CD14-positive monocyte (primary cell): ENCODE measurements at regions not wholly inside any gene's neighbourhood (a gene's known extent, or its start where the extent isn't known, plus 50 kb on each side); places are given as distances from the start of the nearest gene placed in this dataset.

Source experiments
- DNase-seq, 3 donors: peaks; one replicate each; pipeline ENCODE4 v3.0.0-alpha.2; 2011 to 2022
- H2AFZ ChIP-seq: 2 replicates; pipeline ENCODE4 v1.6.0; 2012; ENCODE audit warnings: mild to moderate bottlenecking, low read depth, low read length, inconsistent platforms; ENCODE audit not compliant: insufficient read depth, poor library complexity, severe bottlenecking
- H3K27ac ChIP-seq, 2 donors: 1 replicate in 1 of 2; 2 replicates in 1 of 2; pipeline ENCODE4 v1.5.1; 2012 to 2013; ENCODE audit warnings: low read length in 2 of 2, control low read depth in 1 of 2, inconsistent platforms in 1 of 2, low read depth in 1 of 2, mild to moderate bottlenecking in 1 of 2
- H3K27me3 ChIP-seq, 2 donors: one replicate each; pipeline versions ENCODE4 v1.6.0 to v1.6.1; 2011 to 2013; ENCODE audit warnings: low read length in 2 of 2; ENCODE audit not compliant: control insufficient read depth in 2 of 2, insufficient read depth in 2 of 2
- H3K36me3 ChIP-seq, 2 donors: replicated peaks in 1 of 2; 1 replicate in 1 of 2; 2 replicates in 1 of 2; pipeline versions ENCODE4 v1.5.1 to v1.6.1; 2012 to 2013; ENCODE audit warnings: low read length in 2 of 2, control low read depth in 1 of 2, inconsistent platforms in 1 of 2, mild to moderate bottlenecking in 1 of 2; ENCODE audit not compliant: insufficient read depth in 2 of 2, control insufficient read depth in 1 of 2
- H3K4me1 ChIP-seq, 2 donors: 1 replicate in 1 of 2; 2 replicates in 1 of 2; pipeline versions ENCODE4 v1.5.1 to v1.6.1; 2012 to 2013; ENCODE audit warnings: low read length in 2 of 2, control low read depth in 1 of 2, inconsistent platforms in 1 of 2, mild to moderate bottlenecking in 1 of 2, moderate library complexity in 1 of 2; ENCODE audit not compliant: insufficient read depth in 2 of 2, control insufficient read depth in 1 of 2
- H3K4me2 ChIP-seq: replicated peaks from 2 replicates; pipeline ENCODE3; 2012; ENCODE audit warnings: low read length, moderate library complexity, mild to moderate bottlenecking; ENCODE audit not compliant: poor library complexity, severe bottlenecking; ENCODE audit errors: extremely low read depth
- H3K4me3 ChIP-seq, 3 experiments: fragments of 200-600 bp in 1 of 3; sonication (generic) in 1 of 3; replicated peaks in 1 of 3; 1 replicate in 2 of 3; 2 replicates in 1 of 3; pipeline ENCODE4 v1.5.1; 2011 to 2013; ENCODE audit warnings: low read length in 3 of 3, mild to moderate bottlenecking in 3 of 3, control low read depth in 2 of 3, low read depth in 2 of 3, inconsistent platforms in 1 of 3, moderate library complexity in 1 of 3
- H3K79me2 ChIP-seq: 2 replicates; pipeline ENCODE4 v1.6.0; 2012; ENCODE audit warnings: mild to moderate bottlenecking, control low read depth, inconsistent platforms, low read length, moderate library complexity; ENCODE audit not compliant: insufficient read depth
- H3K9ac ChIP-seq: 2 replicates; pipeline ENCODE4 v1.6.0; 2017; ENCODE audit warnings: low read length, mild to moderate bottlenecking; ENCODE audit not compliant: insufficient read depth, poor library complexity, severe bottlenecking
- H3K9me3 ChIP-seq, 2 donors: replicated peaks in 1 of 2; 1 replicate in 1 of 2; 2 replicates in 1 of 2; pipeline versions ENCODE4 v1.5.1 to v1.6.1; 2012 to 2013; ENCODE audit warnings: low read length in 2 of 2, control low read depth in 1 of 2; ENCODE audit not compliant: control insufficient read depth in 1 of 2, insufficient read depth in 1 of 2
- H4K20me1 ChIP-seq: 2 replicates; pipeline ENCODE4 v1.6.0; 2012; ENCODE audit warnings: mild to moderate bottlenecking, low read length, control low read depth, moderate library complexity; ENCODE audit not compliant: insufficient read depth
- H3K27ac Mint-ChIP-seq, 7 donors: one replicate each; pipeline ENCODE4 v1.8.0; 2020; ENCODE audit warnings: mild to moderate bottlenecking in 7 of 7, mixed read lengths in 7 of 7, moderate library complexity in 6 of 7, inconsistent platforms in 2 of 7
- H3K27me3 Mint-ChIP-seq, 3 donors: one replicate each; pipeline ENCODE4 v1.8.0; 2021 to 2022; ENCODE audit warnings: low read depth in 3 of 3, mild to moderate bottlenecking in 3 of 3, mixed read lengths in 3 of 3, moderate library complexity in 3 of 3, inconsistent platforms in 1 of 3
- H3K36me3 Mint-ChIP-seq, 2 donors: one replicate each; pipeline ENCODE4 v1.8.0; 2020; ENCODE audit warnings: mixed read lengths in 2 of 2, inconsistent platforms in 1 of 2, mild to moderate bottlenecking in 1 of 2
- H3K4me1 Mint-ChIP-seq: one replicate; pipeline ENCODE4 v1.8.0; 2020; ENCODE audit warnings: mild to moderate bottlenecking, mixed read lengths
- H3K4me3 Mint-ChIP-seq, 2 donors: one replicate each; pipeline ENCODE4 v1.8.0; 2020; ENCODE audit warnings: mild to moderate bottlenecking in 2 of 2, mixed read lengths in 2 of 2, moderate library complexity in 1 of 2
- H3K9me3 Mint-ChIP-seq, 7 donors: one replicate each; pipeline ENCODE4 v1.8.0; 2020 to 2022; ENCODE audit warnings: mixed read lengths in 7 of 7, mild to moderate bottlenecking in 6 of 7, moderate library complexity in 6 of 7, inconsistent platforms in 2 of 7
- CTCF ChIP-seq: fragments of 200-600 bp; IDR thresholded peaks from one replicate; pipeline ENCODE4 v1.8.0; 2022; ENCODE audit warnings: antibody characterized with exemption, mild to moderate bottlenecking
- WGBS: methylation state at CpG from one replicate; pipeline ENCODE4 v1.1.5; 2013; ENCODE audit warnings: missing lambda C conversion rate; ENCODE audit not compliant: insufficient coverage; 5-methylcytosine and 5-hydroxymethylcytosine counted together
- intact Hi-C, 2 donors: fragments of 100-400 bp; cut with micrococcal nuclease; formaldehyde crosslinking; loops; one replicate each; pipeline versions ENCODE4 v1.15.0 to v1.15.1; 2023

- Histone ChIP-seq H2AFZ (no peak overlapping the region), H3K36me3 (no peaks in the 10 kb centered on the region), H3K4me2 (no peak overlapping the region), H3K79me2 (no peaks in the 10 kb centered on the region), H3K9me3 (no peaks in the 10 kb centered on the region), H3K9ac (no peak overlapping the region), H3K27ac (no peak overlapping the region), H3K27me3 (no peaks in the 10 kb centered on the region), H3K4me3 (no peak overlapping the region), H4K20me1 (no peaks in the 10 kb centered on the region), H3K4me1 (no peaks in the 10 kb centered on the region)
- Mint-ChIP-seq H3K27ac (no peak overlapping the region), H3K4me3 (no peak overlapping the region), H3K4me1 (peaks cover 4% of the 10 kb centered on the region), H3K36me3 (no peaks in the 10 kb centered on the region), H3K9me3 (no peaks in the 10 kb centered on the region), H3K27me3 (no peaks in the 10 kb centered on the region)
- no peak for DNase-seq
- intact Hi-C loops, result no loop called here
- no CpG with 5 or more reads among the region's 2 CpGs for WGBS
- TF ChIP-seq CTCF, result no peak
These were observed 274.9 kb upstream of the DNAJC19 start for GRCh38 chr3:181264486-181264885.

- Histone ChIP-seq H3K4me1 (no peaks in the 10 kb centered on the region), H3K79me2 (no peaks in the 10 kb centered on the region), H3K27me3 (no peaks in the 10 kb centered on the region), H3K36me3 (no peaks in the 10 kb centered on the region), H3K9me3 (no peaks in the 10 kb centered on the region), H2AFZ (no peak overlapping the region), H3K27ac (no peak overlapping the region), H4K20me1 (no peaks in the 10 kb centered on the region), H3K4me3 (no peak overlapping the region), H3K4me2 (no peak overlapping the region), H3K9ac (no peak overlapping the region)
- DNase-seq, result no peak
- intact Hi-C loops, result no loop called here
- H3K4me3 Mint-ChIP-seq, result no peak overlapping the region
- no peak for TF ChIP-seq CTCF
- peaks cover 0 to 2% (median 0%) of the 10 kb centered on the region in 7 donors for H3K9me3 Mint-ChIP-seq
- H3K27me3 Mint-ChIP-seq, result no peaks in the 10 kb centered on the region
- H3K36me3 Mint-ChIP-seq, result no peaks in the 10 kb centered on the region
- H3K27ac Mint-ChIP-seq, result no peak overlapping the region
- no CpG with 5 or more reads among the region's 3 CpGs for WGBS
- H3K4me1 Mint-ChIP-seq, result no peaks in the 10 kb centered on the region
These were observed 264.3 kb upstream of the DNAJC19 start for GRCh38 chr3:181253796-181254195.
